Upper lobe of right lung (tissue), 1 donor: ENCODE measurements at regions not wholly inside any gene's neighbourhood (a gene's known extent, or its start where the extent isn't known, plus 50 kb on each side); places are given as distances from the start of the nearest gene placed in this dataset.

Experiments used
- ATAC-seq: fragments of 200-7000 bp; cut with Tn5 transposase; one replicate; pipeline ENCODE4 v1.9.1; 2020; ENCODE audit warnings: mild to moderate bottlenecking, moderate library complexity
- DNase-seq: peaks from one replicate; pipeline ENCODE4 v3.0.0-alpha.2; 2020
- H3K27ac ChIP-seq: fragments of 200-600 bp; one replicate; pipeline ENCODE4 v1.8.0; 2022
- H3K27me3 ChIP-seq: fragments of 200-600 bp; one replicate; pipeline ENCODE4 v1.8.0; 2022; ENCODE audit warnings: mild to moderate bottlenecking
- H3K36me3 ChIP-seq: fragments of 200-600 bp; one replicate; pipeline ENCODE4 v1.8.0; 2022
- H3K4me1 ChIP-seq: fragments of 200-600 bp; one replicate; pipeline ENCODE4 v1.8.0; 2022
- H3K4me3 ChIP-seq: fragments of 200-600 bp; one replicate; pipeline ENCODE4 v1.8.0; 2022; ENCODE audit warnings: mild to moderate bottlenecking
- H3K9me3 ChIP-seq: fragments of 200-600 bp; one replicate; pipeline ENCODE4 v1.8.0; 2022
- CTCF ChIP-seq: fragments of 200-600 bp; IDR thresholded peaks from one replicate; pipeline ENCODE4 v1.8.0; 2022; ENCODE audit warnings: antibody characterized with exemption
- intact Hi-C: fragments of 100-400 bp; cut with DNase I; formaldehyde crosslinking; loops from one replicate; pipeline ENCODE4 v1.11.0; 2022
- donor health status: DM: no; HTN: yes; CAD: no; lungs with severe emphysema.

GRCh38 chr5:152226191-152226590, 178.9 kb downstream of the NMUR2 start:
- no peak overlapping the region for H3K27ac ChIP-seq
- H3K27me3 ChIP-seq, result no peaks in the 10 kb centered on the region
- DNase-seq (no peak), ATAC-seq (no peak)
- H3K4me1 ChIP-seq, result no peaks in the 10 kb centered on the region
- H3K4me3 ChIP-seq, result no peak overlapping the region
- intact Hi-C loops, result no loop called here
- TF ChIP-seq CTCF, result no peak
- no peaks in the 10 kb centered on the region for H3K9me3 ChIP-seq
- no peaks in the 10 kb centered on the region for H3K36me3 ChIP-seq

GRCh38 chr5:152221721-152222629, 183.1 kb downstream of the NMUR2 start:
- no peak for DNase-seq
- Histone ChIP-seq H3K4me3 (no peak overlapping the region), H3K36me3 (no peaks in the 10 kb centered on the region), H3K4me1 (no peaks in the 10 kb centered on the region), H3K27me3 (no peaks in the 10 kb centered on the region), H3K9me3 (no peaks in the 10 kb centered on the region), H3K27ac (no peak overlapping the region)
- intact Hi-C loops, result no loop called here
- TF ChIP-seq CTCF, result no peak
- ATAC-seq, result no peak

GRCh38 chr5:152218694-152219093, 186.4 kb downstream of the NMUR2 start:
- no peak overlapping the region for H3K4me3 ChIP-seq
- intact Hi-C loops, result no loop called here
- no peaks in the 10 kb centered on the region for H3K9me3 ChIP-seq
- no peaks in the 10 kb centered on the region for H3K36me3 ChIP-seq
- DNase-seq (no peak), ATAC-seq (no peak)
- no peaks in the 10 kb centered on the region for H3K27me3 ChIP-seq
- no peak overlapping the region for H3K27ac ChIP-seq
- TF ChIP-seq CTCF, result no peak
- H3K4me1 ChIP-seq, result no peaks in the 10 kb centered on the region

GRCh38 chr5:152205804-152206203, 199.3 kb downstream of the NMUR2 start:
- H3K27me3 ChIP-seq, result no peaks in the 10 kb centered on the region
- no peak overlapping the region for H3K27ac ChIP-seq
- H3K9me3 ChIP-seq, result no peaks in the 10 kb centered on the region
- no peaks in the 10 kb centered on the region for H3K36me3 ChIP-seq
- H3K4me3 ChIP-seq, result no peak overlapping the region
- DNase-seq (no peak), ATAC-seq (no peak)
- no peak for TF ChIP-seq CTCF
- no peaks in the 10 kb centered on the region for H3K4me1 ChIP-seq
- intact Hi-C loops, result no loop called here

GRCh38 chr5:152202321-152202720, 202.8 kb downstream of the NMUR2 start:
- DNase-seq (no peak), ATAC-seq (no peak)
- H3K27me3 ChIP-seq, result no peaks in the 10 kb centered on the region

More at GRCh38 chr5:152202321-152202720, 202.8 kb downstream of the NMUR2 start:
- intact Hi-C loops, result no loop called here
- Histone ChIP-seq H3K9me3 (no peaks in the 10 kb centered on the region), H3K4me3 (no peak overlapping the region), H3K36me3 (no peaks in the 10 kb centered on the region), H3K27ac (no peak overlapping the region), H3K4me1 (no peaks in the 10 kb centered on the region)
- no peak for TF ChIP-seq CTCF
